Subcutaneous abdominal adipose tissue (tissue), 5 donors: ENCODE measurements at regions not wholly inside any gene's neighbourhood (a gene's known extent, or its start where the extent isn't known, plus 50 kb on each side); places are given as distances from the start of the nearest gene placed in this dataset.
"Not testable (repeated sequence)": the region's sequence is repeated elsewhere in the genome, so short reads cannot be mapped to it uniquely, and the experiment has no call there.

Experiments used
- H3K27ac ChIP-seq: one replicate; pipeline ENCODE4 v1.7.0; 2013; ENCODE audit warnings: low read depth, mild to moderate bottlenecking, inconsistent platforms, low read length, moderate library complexity
- H3K27me3 ChIP-seq, 5 donors: one replicate each; pipeline ENCODE4 v1.7.0; 2013; ENCODE audit warnings: low read length in 5 of 5, inconsistent platforms in 1 of 5; ENCODE audit not compliant: control insufficient read depth in 5 of 5, insufficient read depth in 4 of 5
- H3K36me3 ChIP-seq, 5 donors: one replicate each; pipeline ENCODE4 v1.7.0; 2013; ENCODE audit warnings: low read length in 5 of 5; ENCODE audit not compliant: control insufficient read depth in 5 of 5, insufficient read depth in 5 of 5
- H3K4me1 ChIP-seq, 5 donors: one replicate each; pipeline ENCODE4 v1.7.0; 2013; ENCODE audit warnings: low read length in 5 of 5, mild to moderate bottlenecking in 3 of 5, moderate library complexity in 1 of 5; ENCODE audit not compliant: control insufficient read depth in 5 of 5, insufficient read depth in 5 of 5
- H3K4me3 ChIP-seq, 5 donors: one replicate each; pipeline ENCODE4 v1.7.0; 2013; ENCODE audit warnings: low read length in 5 of 5, low read depth in 1 of 5
- H3K9ac ChIP-seq, 5 donors: one replicate each; pipeline ENCODE4 v1.7.0; 2013; ENCODE audit warnings: low read length in 5 of 5, mild to moderate bottlenecking in 4 of 5, moderate library complexity in 3 of 5
- H3K9me3 ChIP-seq, 5 donors: one replicate each; pipeline ENCODE4 v1.7.0; 2013; ENCODE audit warnings: low read length in 5 of 5; ENCODE audit not compliant: control insufficient read depth in 5 of 5
- donor health status: healthy.
- donor health status: healthy.
- donor health status: healthy.
- donor health status: healthy.
- donor health status: healthy.

GRCh38 chr5:28390341-28390740, 1352.0 kb upstream of the CDH9 start:
- Histone ChIP-seq H3K36me3 (no peaks in the 10 kb centered on the region), H3K9ac (no peak overlapping the region), H3K27me3 (no peaks in the 10 kb centered on the region), H3K9me3 (no peaks in the 10 kb centered on the region), H3K27ac (no peak overlapping the region), H3K4me3 (no peak overlapping the region), H3K4me1 (no peaks in the 10 kb centered on the region)

- not testable (repeated sequence) for H3K9ac ChIP-seq, H3K4me3 ChIP-seq, H3K9me3 ChIP-seq, H3K27ac ChIP-seq, H3K36me3 ChIP-seq, H3K4me1 ChIP-seq, H3K27me3 ChIP-seq
These were observed 1351.3 kb upstream of the CDH9 start for GRCh38 chr5:28389727-28390126.

- Histone ChIP-seq H3K9me3 (no peaks in the 10 kb centered on the region), H3K27me3 (no peaks in the 10 kb centered on the region), H3K27ac (no peak overlapping the region), H3K9ac (no peak overlapping the region), H3K36me3 (no peaks in the 10 kb centered on the region), H3K4me1 (no peaks in the 10 kb centered on the region), H3K4me3 (no peak overlapping the region)
These were observed 1350.0 kb upstream of the CDH9 start for GRCh38 chr5:28388428-28388827.

GRCh38 chr5:28386712-28387111, 1348.3 kb upstream of the CDH9 start:
- Histone ChIP-seq H3K36me3 (no peaks in the 10 kb centered on the region), H3K9me3 (no peaks in the 10 kb centered on the region)

GRCh38 chr5:28380167-28380566, 1341.8 kb upstream of the CDH9 start:
- Histone ChIP-seq H3K27ac (no peak overlapping the region), H3K27me3 (no peaks in the 10 kb centered on the region), H3K4me3 (no peak overlapping the region), H3K4me1 (no peaks in the 10 kb centered on the region), H3K36me3 (no peaks in the 10 kb centered on the region), H3K9ac (no peak overlapping the region), H3K9me3 (no peaks in the 10 kb centered on the region)

More at GRCh38 chr5:28386712-28387111, 1348.3 kb upstream of the CDH9 start:
- Histone ChIP-seq H3K27ac (no peak overlapping the region), H3K9ac (no peak overlapping the region), H3K4me3 (no peak overlapping the region), H3K27me3 (no peaks in the 10 kb centered on the region), H3K4me1 (no peaks in the 10 kb centered on the region)

- H3K4me3 ChIP-seq: no peak overlapping the region
- H3K9me3 ChIP-seq: peaks cover 0 to 4% (median 0%) of the 10 kb centered on the region in 5 donors
- no peak overlapping the region for H3K27ac ChIP-seq
- no peaks in the 10 kb centered on the region for H3K4me1 ChIP-seq
- no peak overlapping the region for H3K9ac ChIP-seq
- H3K27me3 ChIP-seq: no peaks in the 10 kb centered on the region
- no peaks in the 10 kb centered on the region for H3K36me3 ChIP-seq
These were observed 1336.1 kb upstream of the CDH9 start for GRCh38 chr5:28374492-28374967.

GRCh38 chr5:28370896-28371295, 1332.5 kb upstream of the CDH9 start:
- no peak overlapping the region for H3K4me3 ChIP-seq
- no peak overlapping the region for H3K27ac ChIP-seq
- H3K27me3 ChIP-seq: no peaks in the 10 kb centered on the region
- H3K9me3 ChIP-seq: peaks cover 0 to 4% (median 0%) of the 10 kb centered on the region in 5 donors
- no peak overlapping the region for H3K9ac ChIP-seq
- no peaks in the 10 kb centered on the region for H3K36me3 ChIP-seq
- H3K4me1 ChIP-seq: no peaks in the 10 kb centered on the region

- Histone ChIP-seq H3K4me3 (no peak overlapping the region), H3K27me3 (no peaks in the 10 kb centered on the region)
These were observed 1331.0 kb upstream of the CDH9 start for GRCh38 chr5:28369418-28369817.

GRCh38 chr5:28355831-28356230, 1317.4 kb upstream of the CDH9 start:
- H3K36me3 ChIP-seq: no peaks in the 10 kb centered on the region
- no peak overlapping the region for H3K27ac ChIP-seq
- H3K27me3 ChIP-seq: no peaks in the 10 kb centered on the region
- H3K4me3 ChIP-seq: no peak overlapping the region
- H3K4me1 ChIP-seq: no peaks in the 10 kb centered on the region
- no peak overlapping the region for H3K9ac ChIP-seq
- H3K9me3 ChIP-seq: peaks cover 0 to 5% (median 0%) of the 10 kb centered on the region in 5 donors

More at GRCh38 chr5:28369418-28369817, 1331.0 kb upstream of the CDH9 start:
- Histone ChIP-seq H3K36me3 (no peaks in the 10 kb centered on the region), H3K9ac (no peak overlapping the region), H3K27ac (no peak overlapping the region), H3K9me3 (no peaks in the 10 kb centered on the region), H3K4me1 (no peaks in the 10 kb centered on the region)

GRCh38 chr5:28346696-28347095, 1308.3 kb upstream of the CDH9 start:
- H3K4me1 ChIP-seq: no peaks in the 10 kb centered on the region
- no peak overlapping the region for H3K4me3 ChIP-seq
- H3K27me3 ChIP-seq: no peaks in the 10 kb centered on the region
- H3K9ac ChIP-seq: no peak overlapping the region
- H3K27ac ChIP-seq: no peak overlapping the region
- no peaks in the 10 kb centered on the region for H3K36me3 ChIP-seq
- H3K9me3 ChIP-seq: peaks cover 0 to 5% (median 0%) of the 10 kb centered on the region in 5 donors
